ENCODE measurements at regions not wholly inside any gene's neighbourhood (a gene's known extent, or its start where the extent isn't known, plus 50 kb on each side); places are given as distances from the start of the nearest gene placed in this dataset.

- no peak for FAIRE-seq
Measured at GRCh38 chr14:66378712-66379505, 107.3 kb upstream of the CCDC196 start.

GRCh38 chr14:66380143-66380542 lies 106.0 kb upstream of the CCDC196 start:
- FAIRE-seq: no peak

DNA sequence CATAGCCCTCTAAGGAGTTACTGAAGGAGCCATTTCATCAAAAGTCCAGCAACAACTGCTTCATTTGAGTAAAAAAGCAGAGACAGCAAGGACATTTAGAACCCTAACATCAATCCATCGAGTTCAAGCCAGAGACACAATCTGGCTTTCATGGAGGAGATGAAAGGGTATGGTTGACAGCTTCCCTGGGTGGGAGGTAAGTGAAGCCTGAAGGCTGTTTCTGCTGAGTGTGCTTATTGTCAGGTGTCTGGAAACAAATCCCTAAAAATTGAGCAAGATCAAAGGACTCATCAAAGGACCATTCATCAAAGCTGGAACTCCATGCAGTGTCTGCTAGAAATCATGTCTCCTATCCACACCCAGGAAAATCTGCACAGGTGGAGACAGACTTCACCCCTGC lies 104.4 kb upstream of the CCDC196 start:
- FAIRE-seq: no peak

DNA sequence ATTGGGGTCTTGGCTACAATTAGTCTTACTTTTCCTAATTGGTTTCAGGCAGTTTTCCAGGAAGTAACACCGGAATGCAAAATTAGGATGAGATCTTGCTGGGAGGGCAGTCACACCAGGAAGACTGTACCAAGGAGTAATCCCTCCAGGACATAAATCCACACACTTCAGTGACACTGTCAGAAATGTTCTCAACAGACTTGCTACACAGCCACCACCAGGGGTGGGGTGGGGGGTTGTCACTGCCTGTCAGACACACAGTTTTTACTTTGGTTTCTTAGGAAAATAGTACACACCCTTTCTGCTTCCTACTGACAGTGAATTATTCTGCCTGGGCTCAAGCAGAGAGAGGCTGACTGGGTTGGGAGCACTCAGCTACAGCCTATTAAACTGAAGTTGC lies 102.9 kb upstream of the CCDC196 start:
- no peak for FAIRE-seq

DNA sequence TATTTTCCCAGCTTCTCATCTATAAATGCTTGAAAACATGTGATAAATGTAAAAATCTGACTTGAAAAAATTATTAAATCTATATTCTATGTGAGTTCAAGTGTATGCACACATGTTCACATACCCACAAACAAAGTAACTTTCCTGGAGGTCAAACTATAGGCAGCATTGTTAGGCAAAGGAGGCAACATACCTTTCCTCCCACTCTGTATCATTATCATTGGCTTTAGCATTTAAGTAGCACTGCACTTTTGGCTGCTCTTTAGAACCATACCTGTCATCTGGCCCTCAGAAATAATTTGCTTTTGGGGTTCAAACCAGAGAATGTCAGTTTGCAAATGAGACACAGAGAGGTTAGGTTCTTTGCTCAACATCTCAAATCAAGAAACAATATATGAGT lies 102.4 kb upstream of the CCDC196 start:
- no peak for FAIRE-seq

DNA sequence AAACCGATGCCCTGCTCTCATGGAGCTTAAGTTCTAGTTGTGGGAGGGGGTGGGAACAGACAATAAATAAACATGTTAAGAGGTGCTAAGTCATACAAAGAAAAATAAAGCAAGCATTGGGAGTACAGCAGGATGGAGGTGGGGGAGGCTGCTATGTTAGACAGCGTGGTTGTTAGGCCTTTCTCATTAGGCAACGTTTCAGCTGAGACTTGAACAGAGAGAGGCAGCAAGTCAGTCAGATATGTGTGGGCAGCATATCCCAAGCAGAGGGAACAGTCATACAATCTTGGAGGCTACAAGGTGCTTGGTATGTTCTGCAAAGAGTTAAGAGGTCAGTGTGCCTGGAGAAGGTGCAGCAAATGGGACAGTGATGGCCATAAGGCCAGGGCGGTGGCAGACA lies 97.7 kb upstream of the CCDC196 start:
- no peak for FAIRE-seq

DNA sequence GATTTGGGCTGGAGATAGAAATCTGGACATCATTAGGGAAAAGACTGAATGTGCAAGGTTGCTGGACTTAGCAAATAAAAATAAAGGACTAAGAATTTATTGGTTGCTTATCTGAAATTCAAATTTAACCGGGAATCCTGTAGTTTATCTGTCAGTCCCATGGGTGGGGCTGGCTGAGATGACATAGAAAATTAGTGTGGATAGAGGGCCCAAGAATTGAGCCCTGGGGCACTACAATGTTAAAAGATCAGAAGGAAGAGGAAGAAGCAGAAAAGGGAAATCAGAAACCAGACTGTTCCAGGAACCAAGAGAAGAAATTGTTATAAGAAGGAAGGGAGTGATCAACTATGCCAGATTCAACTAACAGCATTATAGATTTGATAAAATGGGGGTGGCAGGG lies 96.7 kb upstream of the CCDC196 start:
- FAIRE-seq: no peak

GRCh38 chr14:66395300-66395699 lies 90.9 kb upstream of the CCDC196 start:
- FAIRE-seq: no peak

GRCh38 chr14:66396164-66396563 lies 90.0 kb upstream of the CCDC196 start:
- FAIRE-seq: no peak

GRCh38 chr14:66398437-66398836 lies 87.7 kb upstream of the CCDC196 start:
- no peak for FAIRE-seq

DNA sequence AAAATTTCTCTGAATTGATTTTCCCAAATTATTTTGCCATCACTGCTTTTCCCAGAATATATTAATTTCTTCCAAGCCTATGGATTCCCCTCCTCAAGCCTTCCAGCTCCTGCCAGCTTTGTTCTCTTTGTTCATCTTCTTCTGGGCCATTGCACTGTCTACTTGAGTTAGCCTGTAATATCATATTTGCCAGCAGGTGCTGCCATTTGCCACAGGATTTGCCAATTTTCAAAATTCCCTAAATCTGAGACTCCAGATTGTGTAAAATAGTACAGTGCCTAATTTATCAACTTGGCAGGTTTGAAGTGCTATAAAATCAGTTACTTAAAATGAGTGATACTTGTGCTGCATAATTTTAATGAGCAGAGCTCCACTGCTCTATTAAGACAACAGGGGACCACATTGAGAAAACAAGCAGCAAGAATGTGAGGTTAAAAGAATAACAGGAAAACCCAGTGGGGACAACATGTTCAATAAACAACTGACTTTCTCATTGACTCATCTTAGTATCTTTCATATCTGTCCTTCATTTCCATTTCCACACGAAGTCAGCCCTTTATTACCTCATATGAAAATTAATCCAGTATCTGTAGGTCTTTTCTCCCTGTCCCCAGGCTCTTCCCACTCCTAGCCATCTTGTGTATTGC lies 84.6 kb upstream of the CCDC196 start:
- FAIRE-seq: no peak

- no peak for FAIRE-seq
Measured at GRCh38 chr14:66403183-66403582, 83.0 kb upstream of the CCDC196 start.

GRCh38 chr14:66404051-66404545 lies 82.1 kb upstream of the CCDC196 start:
- FAIRE-seq: no peak

- no peak for FAIRE-seq
Measured at GRCh38 chr14:66405158-66405557, 81.0 kb upstream of the CCDC196 start.

DNA sequence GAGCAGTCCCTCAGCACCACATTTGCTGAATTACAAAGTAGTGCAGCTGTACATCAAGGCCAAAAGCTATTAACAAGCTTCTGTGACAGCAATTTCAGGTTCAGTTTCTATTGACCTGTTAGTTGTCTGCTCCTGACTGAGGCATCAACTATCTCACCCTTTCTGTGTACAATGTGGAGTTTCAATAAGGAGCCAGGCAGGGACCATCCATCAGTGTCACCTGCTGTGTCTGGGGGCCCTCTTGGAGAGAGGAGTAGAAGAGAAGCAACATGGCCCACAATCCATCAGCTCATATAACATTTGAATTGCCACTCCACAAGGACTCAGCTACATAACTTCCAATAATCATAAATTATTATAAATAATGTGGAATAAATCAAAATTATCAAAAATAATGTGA lies 72.3 kb upstream of the CCDC196 start:
- FAIRE-seq: no peak

- FAIRE-seq: no peak
Measured at GRCh38 chr14:66414511-66414910, 71.7 kb upstream of the CCDC196 start.

DNA sequence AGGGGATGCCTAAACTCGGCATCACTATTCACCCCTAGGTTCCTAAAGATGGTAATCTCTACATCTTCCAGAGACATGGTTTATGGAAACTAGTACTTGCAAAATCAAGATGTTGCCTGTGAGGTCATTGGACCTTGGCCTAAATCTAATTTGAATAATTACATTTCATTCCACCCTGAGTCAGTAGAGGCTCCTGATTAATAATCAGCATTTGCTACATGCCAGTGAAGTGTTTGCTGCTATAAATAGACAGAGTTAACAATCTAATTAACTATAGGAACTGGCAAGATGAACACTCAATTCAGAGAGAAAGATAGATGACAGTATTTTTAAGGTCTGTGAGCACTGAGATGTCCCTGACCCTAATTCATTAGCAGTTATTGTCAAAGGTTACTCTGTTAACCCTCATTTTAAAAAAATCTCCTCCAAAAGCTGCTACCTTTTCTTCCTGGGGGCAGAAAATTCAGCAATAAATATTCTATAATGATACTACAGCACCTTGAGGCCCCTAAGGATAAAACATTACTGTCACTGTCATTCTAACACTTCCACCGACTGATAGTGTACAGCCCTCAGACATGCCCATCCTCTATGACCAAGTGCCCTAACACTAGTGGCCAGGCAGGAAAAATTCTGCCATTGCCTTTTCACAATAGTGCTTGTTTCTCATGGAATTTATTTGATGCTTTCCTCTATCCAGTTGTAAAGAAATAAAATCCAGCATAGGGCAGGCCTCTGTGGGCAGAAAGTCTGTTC lies 65.7 kb upstream of the CCDC196 start:
- no peak for FAIRE-seq

DNA sequence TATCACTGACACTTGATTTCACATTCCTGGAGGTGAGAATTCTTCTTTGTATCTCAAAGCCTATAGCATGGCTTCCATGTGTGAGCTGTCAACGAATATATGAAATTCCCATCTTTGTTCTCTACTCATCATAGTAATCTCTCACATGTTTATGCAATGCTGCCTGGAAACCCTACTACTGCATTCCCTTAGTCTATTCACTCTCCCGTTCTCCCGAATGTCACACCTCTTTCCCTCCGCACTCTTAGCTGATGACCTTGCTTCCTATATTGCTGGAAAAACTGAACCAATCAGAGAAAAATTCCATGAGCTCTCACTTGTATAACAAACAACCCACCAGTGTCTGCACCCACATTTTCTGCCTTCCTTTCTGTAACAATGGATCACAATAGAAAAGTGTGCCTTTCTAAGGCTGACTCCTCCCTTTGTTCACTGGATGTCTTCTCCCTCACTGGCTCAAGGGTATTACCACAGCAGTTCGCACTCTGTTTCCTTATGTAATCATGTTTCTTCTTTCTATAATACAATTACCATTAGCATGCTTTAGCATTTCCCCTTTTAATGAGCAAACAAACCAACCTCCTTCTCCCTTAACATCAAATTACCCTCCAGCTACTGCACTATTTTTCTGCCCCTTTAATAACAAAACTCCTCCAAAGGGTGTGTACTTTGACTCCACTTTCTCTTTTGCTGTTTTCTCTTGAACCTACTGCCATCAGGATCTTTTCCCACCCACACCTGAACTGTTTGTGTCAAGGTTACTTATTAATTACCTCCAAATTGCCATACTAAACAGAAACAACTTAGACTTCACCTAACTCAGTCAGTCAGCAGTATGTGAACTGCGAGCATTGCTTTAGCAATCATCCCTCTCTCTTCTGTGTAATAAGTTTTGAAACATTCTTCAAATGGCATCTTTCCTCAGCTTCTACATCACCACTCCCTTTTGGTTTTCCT lies 63.9 kb upstream of the CCDC196 start:
- no peak for FAIRE-seq

- no peak for FAIRE-seq
Measured at GRCh38 chr14:66425402-66425801, 60.8 kb upstream of the CCDC196 start.

GRCh38 chr14:66426451-66426850 lies 59.7 kb upstream of the CCDC196 start:
- no peak for FAIRE-seq

DNA sequence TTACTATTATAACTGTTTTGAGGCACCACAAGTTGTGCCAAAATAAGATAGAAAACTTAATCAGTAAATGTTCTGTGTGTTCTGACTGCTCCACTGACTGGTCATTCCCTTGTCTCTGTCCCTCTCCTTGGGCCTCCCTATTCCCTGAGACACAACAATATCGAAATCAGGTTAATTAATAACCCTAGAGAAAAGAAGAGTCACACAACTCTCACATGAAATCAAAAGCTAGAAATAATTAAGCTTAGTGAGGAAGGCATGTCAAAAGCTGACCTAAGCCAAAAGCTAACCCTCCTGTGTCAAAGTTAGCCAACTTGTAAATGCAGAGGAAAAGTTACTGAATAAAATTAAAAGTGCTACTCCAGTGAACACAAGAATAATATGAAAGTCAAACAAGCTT lies 53.8 kb upstream of the CCDC196 start:
- FAIRE-seq: no peak

DNA sequence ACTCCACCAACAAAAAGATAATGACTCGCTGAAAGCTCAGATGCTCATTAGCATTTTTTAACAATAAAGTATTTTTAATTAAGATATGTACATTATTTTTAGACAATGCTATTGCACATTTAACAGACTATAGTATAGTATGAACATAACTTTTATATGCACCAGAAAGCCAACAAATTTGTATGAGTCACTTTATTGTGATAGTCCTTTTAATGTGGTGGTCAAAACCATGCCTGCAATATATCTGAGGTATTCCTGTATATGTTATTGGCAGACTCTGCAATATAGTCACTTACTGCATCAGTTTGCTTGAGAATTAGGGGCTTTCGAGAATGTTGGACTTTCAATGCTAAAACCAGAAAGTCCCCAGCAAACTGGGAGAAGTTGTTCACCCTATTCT lies 51.7 kb upstream of the CCDC196 start:
- no peak for FAIRE-seq

Data from endometrium (tissue), 2 donors.